ENCODE measurements at regions not wholly inside any gene's neighbourhood (a gene's known extent, or its start where the extent isn't known, plus 50 kb on each side); places are given as distances from the start of the nearest gene placed in this dataset.

DNA sequence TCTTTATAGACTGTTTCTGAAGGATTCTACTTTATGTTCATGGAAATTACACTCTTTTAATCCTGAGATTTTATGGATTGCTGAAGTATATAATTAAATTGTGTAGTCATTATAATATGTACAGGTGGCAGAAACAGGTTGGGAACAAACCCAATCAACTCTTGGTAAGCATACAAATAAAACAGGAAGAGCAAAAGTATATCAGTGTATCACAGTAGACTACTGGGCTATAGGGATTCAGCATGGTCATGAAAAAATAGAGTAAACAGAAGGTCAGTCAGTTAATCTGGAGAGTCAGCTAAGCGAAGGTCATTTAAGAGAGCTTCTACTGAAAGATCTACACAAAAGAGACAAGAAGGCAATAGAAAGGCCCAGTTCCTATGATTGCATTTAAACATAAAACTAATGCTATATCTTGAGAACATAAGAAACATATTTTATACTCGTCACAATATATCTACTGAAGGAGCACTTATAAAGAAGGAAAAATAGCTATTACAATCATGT lies 178.9 kb upstream of the ECI2 start:
- Mint-ChIP-seq H3K27ac (no peak overlapping the region), H3K4me1 (no peaks in the 10 kb centered on the region), H3K9me3 (peaks cover 16% of the 10 kb centered on the region), H3K4me3 (no peak overlapping the region), H3K27me3 (ENCODE audit: insufficient read depth) (no peaks in the 10 kb centered on the region), H3K36me3 (ENCODE audit: low read depth) (no peaks in the 10 kb centered on the region)
- H3K36me3 ChIP-seq (ENCODE audit: control insufficient read depth, insufficient read depth, low read length): no peaks in the 10 kb centered on the region
- H3K9me3 ChIP-seq (ENCODE audit: control insufficient read depth, low read length): peaks cover 16% of the 10 kb centered on the region
- 100% methylated on average over 1 of the region's 2 CpGs for WGBS, 2 experiments (ENCODE audit: insufficient coverage in 1 of 2, insufficient read length in 1 of 2)
- H3K4me3 ChIP-seq (ENCODE audit: low read length): no peak overlapping the region
- no peak for TF ChIP-seq CTCF (conservative IDR thresholded peaks at IDR 0.05)
- no peaks in the 10 kb centered on the region for H3K27me3 ChIP-seq (ENCODE audit: control insufficient read depth, insufficient read depth, low read length, poor library complexity, severe bottlenecking)
- no peak overlapping the region for H3K27ac ChIP-seq (ENCODE audit: low read depth, low read length)
- H3K4me1 ChIP-seq (ENCODE audit: control insufficient read depth, insufficient read depth, low read length): no peaks in the 10 kb centered on the region
- no peak for DNase-seq
- H3K9ac ChIP-seq (ENCODE audit: extremely low read depth, low read length, poor library complexity, severe bottlenecking): no peak overlapping the region

- Mint-ChIP-seq H3K27ac (no peak overlapping the region), H3K27me3 (ENCODE audit: insufficient read depth) (no peaks in the 10 kb centered on the region), H3K36me3 (ENCODE audit: low read depth) (no peaks in the 10 kb centered on the region), H3K9me3 (peaks cover 16% of the 10 kb centered on the region), H3K4me3 (no peak overlapping the region), H3K4me1 (no peaks in the 10 kb centered on the region)
- Histone ChIP-seq H3K4me3 (ENCODE audit: low read length) (no peak overlapping the region), H3K27me3 (ENCODE audit: control insufficient read depth, insufficient read depth, low read length, poor library complexity, severe bottlenecking) (no peaks in the 10 kb centered on the region), H3K9me3 (ENCODE audit: control insufficient read depth, low read length) (peaks cover 16% of the 10 kb centered on the region), H3K27ac (ENCODE audit: low read depth, low read length) (no peak overlapping the region), H3K4me1 (ENCODE audit: control insufficient read depth, insufficient read depth, low read length) (no peaks in the 10 kb centered on the region), H3K9ac (ENCODE audit: extremely low read depth, low read length, poor library complexity, severe bottlenecking) (no peak overlapping the region), H3K36me3 (ENCODE audit: control insufficient read depth, insufficient read depth, low read length) (no peaks in the 10 kb centered on the region)
- TF ChIP-seq CTCF (conservative IDR thresholded peaks at IDR 0.05): peak; percentile 78
- DNase-seq: peak; percentile 62
- WGBS, 2 experiments (ENCODE audit: insufficient coverage in 1 of 2, insufficient read length in 1 of 2): 79 to 88% methylated on average over 2 of the region's 2 CpGs
Observed at GRCh38 chr6:4313044-4313686, 177.8 kb upstream of the ECI2 start.

DNA sequence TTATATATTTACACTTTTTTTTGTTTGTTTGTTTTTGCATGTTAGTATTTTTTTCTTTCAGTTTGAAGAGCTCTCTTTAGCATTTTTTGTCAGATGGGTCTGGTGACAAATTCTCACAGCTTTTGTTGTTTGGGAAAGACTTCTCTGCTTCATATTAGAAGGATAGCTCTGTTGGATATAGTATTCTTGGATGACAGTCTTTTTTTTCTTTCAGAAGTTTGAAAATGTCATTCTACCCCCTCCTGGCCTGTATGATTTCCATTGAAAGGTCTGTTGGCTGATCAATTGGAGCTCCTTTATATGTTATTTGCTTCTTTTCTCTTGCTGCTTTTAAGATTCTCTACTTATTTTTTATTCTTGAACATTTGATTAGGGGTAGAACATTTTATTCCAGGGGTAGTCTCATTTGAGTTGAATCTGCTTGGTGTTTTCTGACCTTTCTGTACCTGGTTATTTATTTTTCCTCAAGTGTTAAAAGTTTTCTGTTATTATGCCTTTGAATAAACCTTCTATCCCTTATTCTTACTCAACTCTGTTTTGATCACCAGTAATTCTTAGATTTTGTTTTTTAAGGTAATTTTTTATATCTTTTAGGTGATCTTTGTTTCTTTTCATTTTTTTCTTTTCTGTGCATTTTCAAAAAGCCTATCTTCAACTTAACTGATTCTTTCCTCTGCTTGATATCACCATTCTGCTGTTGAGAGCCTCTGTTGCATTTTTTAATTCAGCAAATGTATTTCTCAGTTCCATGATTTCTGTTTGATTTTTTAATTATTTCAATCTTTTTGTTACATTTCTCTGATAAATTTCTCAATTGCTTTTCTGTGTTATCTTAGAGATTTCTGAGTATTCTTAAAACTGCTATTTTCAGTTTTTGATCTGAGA lies 176.8 kb upstream of the ECI2 start:
- Histone ChIP-seq H3K36me3 (ENCODE audit: control insufficient read depth, insufficient read depth, low read length) (no peaks in the 10 kb centered on the region), H3K9me3 (ENCODE audit: control insufficient read depth, low read length) (peaks cover 16% of the 10 kb centered on the region), H3K27ac (ENCODE audit: low read depth, low read length) (no peak overlapping the region), H3K27me3 (ENCODE audit: control insufficient read depth, insufficient read depth, low read length, poor library complexity, severe bottlenecking) (no peaks in the 10 kb centered on the region), H3K9ac (ENCODE audit: extremely low read depth, low read length, poor library complexity, severe bottlenecking) (no peak overlapping the region), H3K4me1 (ENCODE audit: control insufficient read depth, insufficient read depth, low read length) (no peaks in the 10 kb centered on the region), H3K4me3 (ENCODE audit: low read length) (no peak overlapping the region)
- no peaks in the 10 kb centered on the region for H3K36me3 Mint-ChIP-seq (ENCODE audit: low read depth)
- no peaks in the 10 kb centered on the region for H3K27me3 Mint-ChIP-seq (ENCODE audit: insufficient read depth)
- H3K9me3 Mint-ChIP-seq: peaks cover 16% of the 10 kb centered on the region
- DNase-seq: no peak
- H3K27ac Mint-ChIP-seq: no peak overlapping the region
- no peaks in the 10 kb centered on the region for H3K4me1 Mint-ChIP-seq
- no peak overlapping the region for H3K4me3 Mint-ChIP-seq
- no peak for TF ChIP-seq CTCF (conservative IDR thresholded peaks at IDR 0.05)

Data from endodermal cell (in vitro differentiated cells).